ENCODE measurements at regions not wholly inside any gene's neighbourhood (a gene's known extent, or its start where the extent isn't known, plus 50 kb on each side); places are given as distances from the start of the nearest gene placed in this dataset.

DNA sequence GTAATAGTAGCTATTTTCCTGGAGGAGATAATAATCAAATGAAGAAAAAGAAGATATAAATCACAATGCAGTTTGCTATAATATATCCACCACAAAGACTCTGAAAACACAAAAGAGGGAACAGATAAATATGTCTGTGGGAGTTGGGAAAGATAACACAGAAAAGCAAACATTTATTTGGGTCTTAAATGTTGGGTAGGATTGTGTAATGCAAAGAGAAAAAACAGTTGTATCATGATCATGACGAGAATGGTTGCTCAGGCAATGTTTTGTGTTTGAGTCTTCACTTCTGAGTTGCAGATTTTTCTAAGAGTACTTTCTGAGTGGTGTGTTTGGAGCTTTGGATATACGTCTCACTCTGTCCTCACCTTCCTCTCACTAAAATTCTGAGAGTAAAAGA is 437.5 kb downstream of the TFEC start:
- TF ChIP-seq CTCF (IDR thresholded peaks at IDR 0.05) (no peak), EZH2phosphoT487 (IDR thresholded peaks at IDR 0.05) (no peak), EZH2 (IDR thresholded peaks at IDR 0.05) (no peak)
